ENCODE measurements at regions not wholly inside any gene's neighbourhood (a gene's known extent, or its start where the extent isn't known, plus 50 kb on each side); places are given as distances from the start of the nearest gene placed in this dataset.

GRCh38 chr9:106625259-106625789, 237.6 kb upstream of the ZNF462 start:
- no peak for DNase-seq

GRCh38 chr9:106626936-106627335, 236.0 kb upstream of the ZNF462 start:
- no peak for DNase-seq

GRCh38 chr9:106632621-106633020, 230.3 kb upstream of the ZNF462 start:
- DNase-seq = no peak

GRCh38 chr9:106634183-106634582, 228.8 kb upstream of the ZNF462 start:
- DNase-seq = no peak

GRCh38 chr9:106634641-106635040, 228.3 kb upstream of the ZNF462 start:
- no peak for DNase-seq

- DNase-seq = no peak
These were observed 225.5 kb upstream of the ZNF462 start for GRCh38 chr9:106637486-106637885.

- DNase-seq = no peak
These were observed 222.9 kb upstream of the ZNF462 start for GRCh38 chr9:106639873-106640568.

- DNase-seq = no peak
These were observed 219.6 kb upstream of the ZNF462 start for GRCh38 chr9:106643211-106643930.

GRCh38 chr9:106644661-106645060, 218.3 kb upstream of the ZNF462 start:
- no peak for DNase-seq

GRCh38 chr9:106648799-106649198, 214.2 kb upstream of the ZNF462 start:
- DNase-seq = no peak

GRCh38 chr9:106649664-106650063, 213.3 kb upstream of the ZNF462 start:
- DNase-seq = no peak

- DNase-seq = no peak
These were observed 209.8 kb upstream of the ZNF462 start for GRCh38 chr9:106653213-106653612.

- no peak for DNase-seq
These were observed 207.0 kb upstream of the ZNF462 start for GRCh38 chr9:106655966-106656365.

GRCh38 chr9:106657926-106658325, 205.0 kb upstream of the ZNF462 start:
- no peak for DNase-seq

GRCh38 chr9:106668534-106668933, 194.4 kb upstream of the ZNF462 start:
- no peak for DNase-seq

GRCh38 chr9:106669835-106670234, 193.1 kb upstream of the ZNF462 start:
- DNase-seq = no peak

- DNase-seq = no peak
These were observed 192.5 kb upstream of the ZNF462 start for GRCh38 chr9:106670418-106670817.

GRCh38 chr9:106675780-106676179, 187.2 kb upstream of the ZNF462 start:
- no peak for DNase-seq

- DNase-seq = no peak
These were observed 185.6 kb upstream of the ZNF462 start for GRCh38 chr9:106677374-106677773.

GRCh38 chr9:106677830-106678229, 185.1 kb upstream of the ZNF462 start:
- DNase-seq = no peak

GRCh38 chr9:106678273-106678672, 184.7 kb upstream of the ZNF462 start:
- no peak for DNase-seq

GRCh38 chr9:106682420-106682819, 180.5 kb upstream of the ZNF462 start:
- no peak for DNase-seq

- DNase-seq = no peak
These were observed 179.5 kb upstream of the ZNF462 start for GRCh38 chr9:106683454-106683853.

- DNase-seq = no peak
These were observed 177.8 kb upstream of the ZNF462 start for GRCh38 chr9:106684940-106685695.
